DMS 273 (cell line): ENCODE measurements at regions not wholly inside any gene's neighbourhood (a gene's known extent, or its start where the extent isn't known, plus 50 kb on each side); places are given as distances from the start of the nearest gene placed in this dataset.
"Not testable (repeated sequence)": the region's sequence is repeated elsewhere in the genome, so short reads cannot be mapped to it uniquely, and the experiment has no call there.

Source experiments
- DNase-seq: peaks from one replicate; lab custom pipeline; 2025; ENCODE audit not compliant: unreplicated experiment; lab: John Stamatoyannopoulos, UW

DNA sequence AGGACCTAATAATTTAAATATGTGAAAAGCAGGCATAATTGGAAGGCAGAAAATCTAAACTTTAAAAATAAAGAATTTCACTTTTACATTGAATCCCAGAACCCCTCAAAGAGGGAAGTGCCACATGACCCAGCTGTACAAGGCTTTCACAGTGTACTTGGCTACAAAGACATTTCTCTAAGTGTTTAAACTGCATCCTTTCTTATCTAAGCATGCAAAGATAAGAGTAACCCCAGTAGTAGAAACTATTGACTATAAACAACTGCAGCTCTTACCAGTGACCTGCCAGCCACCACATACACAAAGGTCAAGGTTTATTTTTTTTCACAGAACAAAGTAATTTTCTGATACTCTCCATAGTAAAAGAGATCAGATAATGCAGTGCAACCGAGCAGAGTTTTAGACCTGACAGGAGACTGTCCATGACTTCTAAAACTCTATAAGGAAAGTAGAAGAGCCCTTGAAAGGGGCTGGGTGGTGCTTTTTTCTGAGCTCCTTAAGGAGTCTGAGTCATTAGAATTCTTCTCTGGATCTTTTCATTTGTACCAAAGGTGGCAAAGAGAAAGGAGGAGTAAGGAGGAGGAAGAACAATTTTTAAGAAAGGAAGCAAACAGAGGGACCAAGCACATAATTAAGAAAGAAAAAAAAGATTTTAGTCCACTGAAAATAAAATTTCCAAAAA is 750.6 kb downstream of the PRIM2 start:
- not testable (repeated sequence) for DNase-seq

DNA sequence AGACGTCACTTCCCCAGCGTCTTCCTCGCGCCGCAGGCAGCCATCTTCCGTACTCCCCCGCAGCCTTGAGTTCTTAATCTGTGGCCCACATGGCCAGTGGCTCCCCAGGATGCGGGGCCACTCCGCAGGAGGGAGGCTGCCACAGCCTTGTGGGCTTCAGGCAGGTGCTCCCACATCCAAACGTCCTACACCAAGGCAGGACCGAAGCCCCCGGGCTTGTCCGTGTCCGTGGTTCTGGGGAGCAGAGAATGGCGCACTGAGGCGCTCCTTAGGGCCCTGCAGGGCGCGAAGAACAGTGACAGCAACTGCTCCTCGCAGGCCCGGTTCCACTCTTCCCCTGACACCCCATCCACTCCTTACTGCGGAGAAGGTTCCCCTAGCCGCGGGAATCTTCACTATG is 755.8 kb downstream of the PRIM2 start:
- DNase-seq, result no peak

DNA sequence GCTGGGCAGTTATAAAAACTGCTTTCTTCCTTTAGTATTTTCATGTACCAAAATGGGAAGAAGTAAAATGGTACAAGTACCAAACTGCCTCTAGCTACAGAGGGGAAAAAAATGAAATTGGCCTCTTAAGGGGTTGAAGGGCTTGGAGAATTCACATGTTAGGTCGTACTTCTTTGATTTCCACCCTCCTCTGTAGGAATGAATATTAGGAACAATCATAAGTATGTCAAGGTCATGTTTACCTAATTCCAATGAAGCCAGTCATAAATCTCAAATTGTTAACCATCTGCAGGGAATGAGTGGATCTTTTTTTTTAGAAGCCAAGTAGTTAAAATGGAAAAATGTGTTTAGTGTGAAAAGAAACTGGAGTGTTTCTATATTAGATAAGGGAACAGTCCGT is 772.6 kb downstream of the PRIM2 start:
- not testable (repeated sequence) for DNase-seq

DNA sequence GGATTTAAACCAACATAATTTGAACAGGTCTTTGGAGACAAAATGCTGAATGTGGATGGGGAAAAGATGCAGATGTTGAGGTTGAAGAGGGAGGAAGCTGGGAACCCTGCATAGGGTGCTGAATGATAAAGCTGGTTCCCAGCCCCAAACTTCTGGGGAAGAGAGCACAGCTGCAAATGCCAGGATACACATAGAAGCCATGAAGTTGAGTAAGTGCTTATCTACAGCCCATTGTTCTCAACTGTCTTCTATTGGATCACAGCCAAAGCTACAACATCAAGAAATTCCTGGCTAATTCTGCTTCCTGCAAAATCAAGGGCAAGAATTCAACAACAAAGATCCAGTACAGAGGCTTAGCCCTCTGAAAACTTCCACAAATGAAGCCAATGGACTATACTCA is 779.8 kb downstream of the PRIM2 start:
- DNase-seq, result not testable (repeated sequence)

DNA sequence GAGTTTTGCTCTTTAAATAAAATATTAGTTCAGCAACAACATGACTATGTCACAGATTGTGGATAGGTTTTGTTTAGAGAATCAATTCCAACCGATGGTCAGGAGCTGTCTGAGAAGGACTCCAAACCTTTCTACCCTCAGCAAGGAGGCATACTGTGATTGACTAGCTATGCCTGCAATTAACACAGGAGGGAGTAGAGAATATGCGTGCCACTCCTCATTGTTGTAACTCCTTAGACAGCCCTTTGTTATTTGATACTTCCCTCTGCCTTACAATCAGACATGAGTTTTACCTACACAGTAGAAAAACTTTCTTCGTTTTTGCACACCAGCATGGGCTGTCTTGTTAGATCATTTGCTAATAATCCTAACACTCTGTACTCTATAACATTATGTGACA is 796.5 kb downstream of the PRIM2 start:
- no peak for DNase-seq

DNA sequence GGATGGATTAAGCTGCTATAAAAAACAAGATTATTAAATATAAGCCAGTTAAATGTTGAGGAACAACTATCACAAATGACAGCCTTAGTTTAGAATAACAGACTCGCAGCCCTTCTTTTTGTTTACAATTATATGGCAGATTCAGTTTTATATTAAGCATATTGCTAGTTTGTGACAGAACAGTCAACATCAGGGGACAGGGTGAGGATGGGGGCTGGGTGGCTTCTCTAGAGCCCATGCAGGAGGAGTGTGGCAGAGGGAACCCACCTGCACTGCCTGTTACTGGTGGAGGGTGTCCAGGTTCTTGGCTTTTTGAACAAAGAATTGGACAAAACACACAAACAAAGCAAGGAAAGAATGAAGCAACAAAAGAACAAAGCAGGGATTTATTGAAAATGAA is 799.7 kb downstream of the PRIM2 start:
- DNase-seq, result not testable (repeated sequence)

DNA sequence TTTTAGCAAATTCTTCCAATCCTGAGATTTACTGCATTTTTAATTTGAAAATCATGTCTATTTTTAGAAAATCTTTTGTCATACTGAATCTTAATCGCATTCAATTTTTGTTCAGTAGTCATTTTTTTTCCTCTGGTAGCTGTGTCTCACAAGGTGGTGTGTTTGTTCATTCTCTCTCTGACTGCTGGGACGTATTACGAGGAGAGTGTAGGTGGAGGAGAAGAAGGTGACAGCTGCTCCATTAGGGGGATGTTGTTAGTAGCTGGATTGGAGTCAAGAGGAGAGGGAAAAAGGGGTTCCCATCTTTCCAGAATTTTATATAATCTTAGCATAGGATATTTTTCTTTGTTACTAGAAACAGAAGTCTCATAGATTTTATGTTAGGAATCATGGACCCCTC is 804.2 kb downstream of the PRIM2 start:
- not testable (repeated sequence) for DNase-seq

DNA sequence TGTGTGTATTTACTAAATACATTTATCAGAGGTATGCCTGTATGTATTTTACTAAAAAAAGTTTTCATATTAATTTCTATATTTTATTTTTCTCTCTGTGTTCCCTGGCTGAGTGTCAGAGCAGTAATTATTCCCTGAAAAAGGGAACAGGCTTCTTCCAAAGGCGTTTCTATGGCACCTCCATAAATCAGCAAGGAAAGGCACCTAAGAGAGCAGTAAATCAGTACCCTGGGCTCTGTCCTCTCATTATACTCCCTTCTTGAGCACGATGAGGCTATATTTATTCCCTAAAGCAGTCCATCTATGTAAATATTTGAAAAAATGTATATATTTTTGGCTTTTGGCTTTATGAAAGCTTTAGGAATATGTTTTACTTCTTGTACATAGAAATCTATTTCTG is 806.3 kb downstream of the PRIM2 start:
- DNase-seq, result not testable (repeated sequence)

DNA sequence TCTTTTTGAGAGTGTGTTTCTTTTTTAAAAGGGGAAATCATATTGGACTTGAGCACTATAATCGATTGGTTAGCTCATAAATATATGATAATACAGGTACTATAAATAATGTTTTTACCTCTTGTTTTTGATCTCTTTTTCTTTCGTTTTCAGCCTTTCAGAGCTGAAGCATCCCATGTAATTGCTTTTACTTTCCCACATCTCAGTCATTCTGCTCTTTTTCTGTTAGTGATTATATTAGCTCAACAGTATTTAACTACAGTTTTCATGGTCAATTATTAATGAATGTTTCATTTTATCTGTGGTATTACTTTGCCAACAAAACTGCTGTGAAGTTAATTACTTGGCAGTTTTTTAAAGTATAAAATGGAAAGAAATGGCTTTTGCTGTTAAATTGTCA is 811.1 kb downstream of the PRIM2 start:
- DNase-seq, result not testable (repeated sequence)

DNA sequence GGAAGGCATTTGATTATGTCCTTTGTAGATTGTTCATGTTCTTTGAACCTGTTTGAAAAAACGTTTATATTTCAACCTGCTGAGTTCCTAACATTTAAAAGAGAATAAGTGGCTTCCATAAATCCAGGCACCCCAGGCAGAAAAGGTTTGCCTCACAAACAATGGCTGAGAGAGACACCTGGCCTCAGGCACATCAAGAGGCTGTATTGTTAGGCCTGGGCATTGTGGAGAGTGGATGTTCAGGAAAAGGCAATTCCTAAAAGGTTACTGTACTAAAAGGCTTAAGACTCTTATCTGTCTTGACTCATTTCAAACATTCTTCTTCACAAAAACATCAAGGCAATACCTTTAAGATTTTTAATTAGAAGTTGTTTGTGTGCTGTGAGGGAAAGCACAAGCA is 811.7 kb downstream of the PRIM2 start:
- DNase-seq, result not testable (repeated sequence)

DNA sequence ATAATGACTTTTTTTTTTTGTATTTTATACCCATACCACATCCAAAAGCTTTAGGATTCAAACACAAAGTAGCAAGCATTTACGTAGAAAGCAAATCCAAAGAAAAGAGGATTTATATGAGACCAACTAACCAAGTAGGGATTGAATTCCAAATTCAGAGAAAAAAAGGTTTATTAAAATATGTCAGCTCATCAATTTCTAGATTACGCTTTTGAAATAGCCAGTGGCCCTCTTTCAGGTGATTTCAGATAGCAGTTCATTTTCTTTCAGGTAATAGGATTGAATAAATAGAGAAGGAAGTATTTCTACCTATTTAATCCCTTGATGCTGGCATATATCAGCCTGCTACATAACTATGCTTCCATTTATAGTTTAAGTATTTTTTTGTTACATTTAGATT is 822.3 kb downstream of the PRIM2 start:
- DNase-seq, result not testable (repeated sequence)

DNA sequence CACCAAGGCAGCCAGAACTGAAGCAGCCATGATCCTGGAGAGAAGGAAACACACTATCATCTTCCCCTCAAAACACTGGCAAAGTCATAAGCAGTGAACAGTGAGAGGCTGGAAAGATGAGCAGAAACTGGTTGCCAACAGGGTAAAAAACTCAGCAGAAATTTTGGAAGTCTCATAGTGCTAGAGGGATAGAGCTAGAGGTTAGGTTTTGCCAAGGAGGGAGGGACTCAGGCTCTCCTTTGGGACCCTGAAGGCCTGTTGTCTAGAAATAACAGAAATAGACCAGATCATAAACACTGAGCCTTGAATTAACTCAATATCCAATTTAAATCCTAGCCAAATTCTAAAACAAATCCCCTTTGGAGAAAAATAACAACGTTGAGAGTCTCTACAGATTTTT is 853.6 kb downstream of the PRIM2 start:
- DNase-seq, result not testable (repeated sequence)

DNA sequence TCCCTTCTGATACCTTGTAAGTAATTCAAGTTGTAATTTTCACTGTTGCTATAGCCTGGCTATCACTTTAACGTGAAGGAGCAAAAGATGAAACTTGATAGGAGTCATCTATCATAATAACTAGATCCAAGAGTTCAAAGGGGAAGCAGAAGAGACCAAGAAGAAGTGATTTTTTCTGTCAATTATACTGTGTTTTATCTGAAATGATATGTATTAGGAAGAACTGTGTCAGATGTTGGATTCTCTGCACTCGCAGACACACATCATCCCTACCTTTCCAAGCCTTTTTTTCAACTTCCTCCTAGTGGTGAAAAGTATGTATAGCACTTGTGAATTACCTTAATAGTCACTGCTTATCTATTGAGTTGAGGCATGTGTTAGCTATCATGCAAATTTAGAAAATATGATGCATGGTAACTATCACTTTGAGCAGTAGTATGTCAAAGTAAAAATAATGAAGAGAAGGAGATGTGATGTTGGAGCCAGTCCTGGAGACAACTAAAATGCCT is 864.2 kb downstream of the PRIM2 start:
- DNase-seq, result not testable (repeated sequence)

DNA sequence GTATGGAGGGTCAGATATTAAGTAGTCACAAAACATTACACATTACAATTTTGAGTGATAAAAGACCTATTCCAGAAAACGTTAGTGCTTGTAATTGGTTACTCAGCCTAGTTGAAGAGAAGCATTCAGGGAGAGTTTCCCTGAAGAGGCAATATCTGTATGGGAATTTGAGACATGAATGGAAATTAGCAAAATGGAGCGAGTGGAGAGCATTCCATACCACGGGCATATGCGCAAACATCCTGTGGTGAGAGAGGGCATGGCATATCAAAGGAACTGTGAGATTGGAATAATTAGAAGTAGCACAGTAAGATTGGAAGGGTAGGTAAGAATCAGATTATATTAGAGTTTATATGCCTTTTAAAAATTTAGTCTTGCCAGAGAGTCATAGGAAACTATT is 867.9 kb downstream of the PRIM2 start:
- not testable (repeated sequence) for DNase-seq

DNA sequence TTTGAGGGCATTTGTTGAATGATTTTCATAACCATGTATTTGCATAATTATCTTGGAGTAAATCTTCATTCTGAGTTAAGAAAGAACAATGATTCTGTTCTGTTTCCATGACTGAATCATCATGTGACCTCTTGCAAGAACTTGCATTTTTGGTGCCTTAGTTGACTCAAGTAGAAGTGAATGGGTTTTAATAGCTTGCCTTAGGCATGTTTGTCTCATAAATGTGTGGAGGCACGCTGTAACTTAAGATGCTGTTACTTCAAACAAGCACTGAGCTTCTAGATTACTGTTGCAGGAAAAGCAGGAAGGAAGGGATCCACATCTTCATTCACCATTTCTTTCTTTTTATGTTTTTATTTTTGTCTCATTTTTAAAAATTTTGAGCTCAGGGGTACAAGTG is 875.8 kb downstream of the PRIM2 start:
- not testable (repeated sequence) for DNase-seq

DNA sequence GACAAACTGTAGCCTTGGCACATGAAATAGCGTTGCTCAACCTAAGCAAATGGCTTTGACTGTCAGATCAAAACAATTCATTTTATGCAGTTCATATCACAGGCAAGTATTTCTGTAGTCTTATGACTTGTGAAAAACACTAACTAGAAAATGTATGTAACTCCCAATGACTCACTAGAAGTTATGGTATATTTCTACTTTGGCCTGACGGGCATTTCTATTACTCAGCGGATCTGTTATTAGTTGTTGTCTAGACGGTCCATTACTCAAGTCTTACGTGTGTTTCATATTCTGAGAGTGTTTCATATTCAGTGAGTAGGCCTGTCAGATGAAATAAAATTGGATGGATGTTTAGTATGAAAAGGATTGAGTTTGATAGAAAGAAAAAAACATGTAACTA is 880.9 kb downstream of the PRIM2 start:
- no peak for DNase-seq

DNA sequence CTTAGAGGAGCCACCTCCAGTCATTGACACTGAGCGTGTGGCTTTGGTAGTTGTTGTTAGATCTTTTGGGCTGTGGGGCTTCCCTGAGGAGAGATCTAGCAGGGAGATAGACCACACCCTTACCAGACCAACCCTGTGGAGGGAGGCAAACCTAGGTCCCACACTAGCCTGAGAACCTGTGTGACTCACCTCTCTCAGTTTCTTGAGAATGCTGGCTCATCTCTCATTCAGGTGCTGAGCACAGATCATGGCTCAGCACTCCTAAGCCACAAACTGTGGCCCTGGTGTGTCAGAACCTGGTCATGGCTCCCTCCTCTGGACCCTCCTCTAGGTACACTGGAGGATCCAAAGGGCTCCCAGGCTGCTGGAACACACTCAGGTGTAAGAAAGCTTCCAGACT is 919.7 kb downstream of the PRIM2 start:
- DNase-seq, result not testable (repeated sequence)

DNA sequence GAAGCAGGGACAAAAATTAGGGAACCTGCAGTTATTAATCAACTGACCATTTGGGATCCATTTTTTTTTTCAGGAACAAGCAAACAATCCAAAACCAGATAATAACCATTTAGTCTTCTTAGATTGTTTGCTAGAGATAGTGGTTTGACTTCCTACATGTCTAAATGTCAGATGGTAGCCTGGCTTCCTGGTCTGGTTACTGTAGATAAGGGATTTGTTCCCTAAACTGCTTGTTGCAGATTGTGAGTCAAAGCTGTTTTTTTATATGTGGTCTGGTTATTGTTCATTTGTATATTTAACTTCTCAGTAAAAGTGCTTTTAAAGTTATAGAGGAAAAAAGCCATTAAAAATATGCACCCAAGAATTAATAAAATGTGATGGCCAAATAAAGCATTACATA is 921.0 kb downstream of the PRIM2 start:
- not testable (repeated sequence) for DNase-seq

DNA sequence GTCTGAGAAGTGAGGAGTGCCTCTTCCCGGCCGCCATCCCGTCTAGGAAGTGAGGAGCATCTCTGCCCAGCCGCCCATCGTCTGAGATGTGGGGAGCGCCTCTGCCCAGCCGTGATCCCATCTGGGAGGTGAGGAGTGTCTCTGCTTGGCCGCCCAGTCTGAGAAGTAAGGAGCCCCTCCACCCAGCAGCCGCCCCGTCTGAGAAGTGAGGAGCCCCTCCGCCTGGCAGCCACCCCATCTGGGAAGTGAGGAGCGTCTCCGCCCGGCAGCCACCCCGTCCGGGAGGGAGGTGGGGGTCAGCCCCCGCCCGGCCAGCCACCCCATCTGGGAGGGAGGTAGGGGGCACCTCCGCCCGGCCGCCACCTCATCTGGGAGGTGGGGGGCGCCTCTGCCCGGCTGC is 940.2 kb downstream of the PRIM2 start:
- DNase-seq, result not testable (repeated sequence)

DNA sequence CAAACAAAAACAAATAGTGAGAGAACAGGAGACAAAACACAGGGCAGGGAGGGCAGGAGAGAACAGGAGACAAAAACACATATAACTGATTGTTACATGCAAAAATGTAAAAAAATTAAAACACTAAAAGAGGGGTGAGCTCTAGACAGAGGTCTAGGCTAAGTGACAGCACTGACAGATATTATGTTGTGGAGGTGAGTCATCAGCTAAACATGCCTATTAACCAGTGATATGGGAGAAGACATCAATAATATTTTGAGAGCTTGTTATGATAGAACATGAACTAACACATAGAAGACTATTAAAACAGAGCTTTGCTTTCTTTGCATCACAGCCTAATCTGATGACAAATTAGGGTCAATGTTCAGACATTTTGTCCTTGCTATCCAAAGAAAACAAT is 972.7 kb downstream of the PRIM2 start:
- no peak for DNase-seq

DNA sequence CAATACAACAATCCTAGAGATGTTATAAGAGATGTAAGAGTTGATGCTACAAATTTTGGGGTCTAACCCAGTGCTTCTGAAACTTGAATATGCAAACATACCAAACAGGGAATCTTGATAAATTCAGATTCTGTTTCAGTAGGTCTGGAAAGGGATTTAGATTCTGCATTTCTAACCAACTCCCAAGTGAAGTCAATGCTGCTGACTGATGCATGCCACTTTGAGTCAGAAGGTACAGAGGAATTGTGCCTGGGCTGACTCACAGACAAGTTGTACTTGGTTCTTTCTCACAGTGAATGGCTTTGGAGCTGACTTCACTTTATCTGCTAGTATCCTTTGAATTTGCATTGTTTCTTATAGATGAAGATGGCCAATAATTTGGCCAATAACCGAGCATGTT is 973.9 kb downstream of the PRIM2 start:
- not testable (repeated sequence) for DNase-seq

DNA sequence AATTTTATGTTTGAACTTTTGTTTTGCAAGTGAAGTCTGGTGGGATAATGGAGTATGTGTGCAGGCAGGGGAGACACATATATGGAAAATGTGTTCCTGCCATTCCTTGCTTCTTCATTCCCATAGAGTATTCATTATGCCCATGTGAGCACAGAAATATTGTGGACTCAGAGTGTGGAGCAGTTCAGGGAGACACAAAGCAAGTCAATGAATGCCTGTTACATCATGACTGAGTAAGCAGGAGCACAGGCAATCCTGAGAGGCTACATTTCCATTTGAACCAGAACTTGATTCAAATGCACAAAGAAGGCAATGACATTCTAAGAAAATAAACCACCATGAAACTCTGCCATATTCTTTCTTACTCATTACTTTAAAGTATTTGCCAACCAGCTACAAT is 990.5 kb downstream of the PRIM2 start:
- not testable (repeated sequence) for DNase-seq

DNA sequence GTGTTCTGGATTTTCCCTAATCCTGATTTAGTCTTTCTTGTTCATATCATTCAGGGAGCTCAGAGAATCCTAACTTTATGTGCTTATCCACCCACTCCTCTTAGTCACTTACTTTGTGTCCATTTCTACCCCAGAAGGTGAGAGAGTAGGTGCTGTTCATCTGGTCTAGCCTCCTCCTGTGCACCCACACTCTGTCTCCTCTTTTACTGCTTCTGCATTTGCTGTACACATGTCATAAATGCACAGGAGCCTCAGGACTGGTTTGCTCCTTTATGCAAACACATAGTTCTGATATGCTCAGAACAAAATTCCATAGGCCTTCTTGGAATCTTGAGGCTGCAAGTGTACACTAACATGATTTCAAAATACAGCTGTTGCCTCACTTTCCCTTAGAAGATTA is 1014.7 kb downstream of the PRIM2 start:
- not testable (repeated sequence) for DNase-seq
